GM12878 (cell line): ENCODE measurements at regions not wholly inside any gene's neighbourhood (a gene's known extent, or its start where the extent isn't known, plus 50 kb on each side); places are given as distances from the start of the nearest gene placed in this dataset.
A peak's percentile ranks its signal among the peaks of the same experiment; 100 is the strongest.

ENCODE experiments used
- ASH2L ChIP-seq: fragments of 300-600, 200-600 bp; sonication (generic); IDR thresholded peaks from 2 replicates; pipeline ENCODE4 v1.6.1; 2017; ENCODE audit warnings: low read depth, mild to moderate bottlenecking, borderline replicate concordance
- CEBPB ChIP-seq, 2 experiments: fragments of 150-350 bp in 1 of 2; IDR thresholded peaks; 2 replicates each; pipeline ENCODE4 v1.6.1; 2012 to 2014; ENCODE audit warnings: low read depth in 2 of 2, low read length in 2 of 2, borderline replicate concordance in 1 of 2, inconsistent platforms in 1 of 2
- CHD2 ChIP-seq: IDR thresholded peaks from 2 replicates; pipeline ENCODE4 v1.6.1; 2011; ENCODE audit warnings: low read depth, low read length, improper control_type of control experiment, borderline replicate concordance
- CREM ChIP-seq: IDR thresholded peaks from 2 replicates; pipeline ENCODE4 v1.6.1; 2014; ENCODE audit warnings: antibody characterized with exemption, low read depth
- EZH2 ChIP-seq: IDR thresholded peaks from 2 replicates; pipeline ENCODE4 v1.6.1; 2012; ENCODE audit warnings: low read depth, mild to moderate bottlenecking, control low read depth, inconsistent platforms, low read length, borderline replicate concordance; ENCODE audit not compliant: control insufficient read depth
- KDM1A ChIP-seq: fragments of 200-600 bp; sonication (generic); IDR thresholded peaks from 2 replicates; pipeline ENCODE4 v1.6.1; 2016; ENCODE audit warnings: borderline replicate concordance
- LARP7 ChIP-seq: fragments of 450-650 bp; IDR thresholded peaks from 2 replicates; pipeline ENCODE4 v1.6.1; 2017; ENCODE audit warnings: mild to moderate bottlenecking
- MEF2B ChIP-seq: fragments of 450-650 bp; IDR thresholded peaks from 2 replicates; pipeline ENCODE4 v1.6.1; 2018; ENCODE audit warnings: mild to moderate bottlenecking, moderate library complexity; ENCODE audit not compliant: partially characterized antibody, poor library complexity, severe bottlenecking
- MTA3 ChIP-seq: IDR thresholded peaks from 2 replicates; pipeline ENCODE4 v1.6.1; 2012; ENCODE audit warnings: low read length, inconsistent platforms, borderline replicate concordance
- POU2F2 ChIP-seq: IDR thresholded peaks from 3 replicates; pipeline ENCODE4 v1.6.1; 2011; ENCODE audit warnings: low read depth, mild to moderate bottlenecking, low read length, borderline replicate concordance
- RB1 ChIP-seq: fragments of 450-650 bp; formaldehyde crosslinking; IDR thresholded peaks from 2 replicates; pipeline ENCODE4 v1.6.1; 2017; ENCODE audit warnings: mild to moderate bottlenecking, borderline replicate concordance
- RELA ChIP-seq: fragments of 450-650 bp; IDR thresholded peaks from 2 replicates; pipeline ENCODE4 v1.8.0; 2014; ENCODE audit warnings: borderline replicate concordance; ENCODE audit not compliant: partially characterized antibody
- SUPT20H ChIP-seq: IDR thresholded peaks from 2 replicates; pipeline ENCODE4 v1.6.1; 2011; ENCODE audit warnings: low read depth, mild to moderate bottlenecking, low read length, moderate library complexity, borderline replicate concordance; ENCODE audit not compliant: control insufficient read depth
- TARDBP ChIP-seq: IDR thresholded peaks from 2 replicates; pipeline ENCODE4 v1.6.1; 2016; ENCODE audit warnings: borderline replicate concordance
- YY1 ChIP-seq: IDR thresholded peaks from 2 replicates; pipeline ENCODE4 v1.6.1; 2011; ENCODE audit warnings: low read depth, mild to moderate bottlenecking, low read length
- ZNF24 ChIP-seq: fragments of 450-650 bp; IDR thresholded peaks from 2 replicates; pipeline ENCODE4 v1.6.1; 2017; ENCODE audit warnings: antibody characterized with exemption, mild to moderate bottlenecking
- TF ChIP-seq, protein P1 (sequence below): fragments of 450-650 bp; formaldehyde crosslinking; IDR thresholded peaks from 2 replicates; pipeline ENCODE4 v1.5.0; 2022; ENCODE audit warnings: mild to moderate bottlenecking, missing genetic modification characterization
- TF ChIP-seq, protein P2 (sequence below): IDR thresholded peaks from 2 replicates; pipeline ENCODE4 v1.6.1; 2012; ENCODE audit warnings: low read depth, low read length, improper control_type of control experiment
- TF ChIP-seq, protein P3 (sequence below): fragments of 450-650 bp; IDR thresholded peaks from 2 replicates; pipeline ENCODE4 v1.6.1; 2018; ENCODE audit warnings: borderline replicate concordance, mild to moderate bottlenecking; ENCODE audit not compliant: partially characterized antibody
- TF ChIP-seq, protein P4 (sequence below): fragments of 150-350 bp; IDR thresholded peaks from 2 replicates; pipeline ENCODE4 v1.6.1; 2016; ENCODE audit warnings: low read depth, low read length

DNA sequence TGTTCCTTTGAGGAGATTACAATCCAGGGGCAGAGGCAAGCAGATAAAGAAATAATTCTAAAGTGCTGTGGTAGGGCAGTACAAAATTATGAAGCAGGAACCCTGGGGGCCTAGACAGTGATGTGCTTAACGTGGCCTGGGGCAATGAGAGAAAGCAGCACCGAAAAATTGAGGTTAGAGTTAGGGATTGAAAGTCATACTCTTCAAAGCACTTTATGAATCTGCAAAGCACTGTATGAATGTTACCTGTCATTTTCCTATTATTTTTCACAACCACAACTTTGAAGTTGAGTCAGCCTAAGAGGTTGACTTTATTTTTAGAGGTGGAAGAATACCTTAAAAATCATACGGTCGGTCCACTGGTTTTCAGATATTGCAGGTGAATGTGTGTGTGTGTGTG, 183.4 kb upstream of the NFIA start (continued):
- TF ChIP-seq, protein P1, sequence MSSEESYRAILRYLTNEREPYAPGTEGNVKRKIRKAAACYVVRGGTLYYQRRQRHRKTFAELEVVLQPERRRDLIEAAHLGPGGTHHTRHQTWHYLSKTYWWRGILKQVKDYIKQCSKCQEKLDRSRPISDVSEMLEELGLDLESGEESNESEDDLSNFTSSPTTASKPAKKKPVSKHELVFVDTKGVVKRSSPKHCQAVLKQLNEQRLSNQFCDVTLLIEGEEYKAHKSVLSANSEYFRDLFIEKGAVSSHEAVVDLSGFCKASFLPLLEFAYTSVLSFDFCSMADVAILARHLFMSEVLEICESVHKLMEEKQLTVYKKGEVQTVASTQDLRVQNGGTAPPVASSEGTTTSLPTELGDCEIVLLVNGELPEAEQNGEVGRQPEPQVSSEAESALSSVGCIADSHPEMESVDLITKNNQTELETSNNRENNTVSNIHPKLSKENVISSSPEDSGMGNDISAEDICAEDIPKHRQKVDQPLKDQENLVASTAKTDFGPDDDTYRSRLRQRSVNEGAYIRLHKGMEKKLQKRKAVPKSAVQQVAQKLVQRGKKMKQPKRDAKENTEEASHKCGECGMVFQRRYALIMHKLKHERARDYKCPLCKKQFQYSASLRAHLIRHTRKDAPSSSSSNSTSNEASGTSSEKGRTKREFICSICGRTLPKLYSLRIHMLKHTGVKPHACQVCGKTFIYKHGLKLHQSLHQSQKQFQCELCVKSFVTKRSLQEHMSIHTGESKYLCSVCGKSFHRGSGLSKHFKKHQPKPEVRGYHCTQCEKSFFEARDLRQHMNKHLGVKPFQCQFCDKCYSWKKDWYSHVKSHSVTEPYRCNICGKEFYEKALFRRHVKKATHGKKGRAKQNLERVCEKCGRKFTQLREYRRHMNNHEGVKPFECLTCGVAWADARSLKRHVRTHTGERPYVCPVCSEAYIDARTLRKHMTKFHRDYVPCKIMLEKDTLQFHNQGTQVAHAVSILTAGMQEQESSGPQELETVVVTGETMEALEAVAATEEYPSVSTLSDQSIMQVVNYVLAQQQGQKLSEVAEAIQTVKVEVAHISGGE (CRISPR knock-in tag) = no peak
- TF ChIP-seq TARDBP (no peak), KDM1A (no peak), CREM (no peak), EZH2 (no peak), ASH2L (no peak), SUPT20H (no peak), RB1 (no peak), YY1 (no peak), ZNF24 (no peak), RELA (no peak), MTA3 (no peak), CHD2 (no peak), CEBPB (IDR thresholded peaks at IDR 0.05; ENCODE audit: borderline replicate concordance in 1 of 2, low read depth in 2 of 2, low read length in 2 of 2) (peak in 1 of 2 experiments; percentile 72; a peak in 1 of 4 replicates), MEF2B (peak; percentile 71), LARP7 (no peak), POU2F2 (no peak)
- TF ChIP-seq, protein P2, sequence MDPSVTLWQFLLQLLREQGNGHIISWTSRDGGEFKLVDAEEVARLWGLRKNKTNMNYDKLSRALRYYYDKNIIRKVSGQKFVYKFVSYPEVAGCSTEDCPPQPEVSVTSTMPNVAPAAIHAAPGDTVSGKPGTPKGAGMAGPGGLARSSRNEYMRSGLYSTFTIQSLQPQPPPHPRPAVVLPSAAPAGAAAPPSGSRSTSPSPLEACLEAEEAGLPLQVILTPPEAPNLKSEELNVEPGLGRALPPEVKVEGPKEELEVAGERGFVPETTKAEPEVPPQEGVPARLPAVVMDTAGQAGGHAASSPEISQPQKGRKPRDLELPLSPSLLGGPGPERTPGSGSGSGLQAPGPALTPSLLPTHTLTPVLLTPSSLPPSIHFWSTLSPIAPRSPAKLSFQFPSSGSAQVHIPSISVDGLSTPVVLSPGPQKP = no peak
- TF ChIP-seq, protein P3, sequence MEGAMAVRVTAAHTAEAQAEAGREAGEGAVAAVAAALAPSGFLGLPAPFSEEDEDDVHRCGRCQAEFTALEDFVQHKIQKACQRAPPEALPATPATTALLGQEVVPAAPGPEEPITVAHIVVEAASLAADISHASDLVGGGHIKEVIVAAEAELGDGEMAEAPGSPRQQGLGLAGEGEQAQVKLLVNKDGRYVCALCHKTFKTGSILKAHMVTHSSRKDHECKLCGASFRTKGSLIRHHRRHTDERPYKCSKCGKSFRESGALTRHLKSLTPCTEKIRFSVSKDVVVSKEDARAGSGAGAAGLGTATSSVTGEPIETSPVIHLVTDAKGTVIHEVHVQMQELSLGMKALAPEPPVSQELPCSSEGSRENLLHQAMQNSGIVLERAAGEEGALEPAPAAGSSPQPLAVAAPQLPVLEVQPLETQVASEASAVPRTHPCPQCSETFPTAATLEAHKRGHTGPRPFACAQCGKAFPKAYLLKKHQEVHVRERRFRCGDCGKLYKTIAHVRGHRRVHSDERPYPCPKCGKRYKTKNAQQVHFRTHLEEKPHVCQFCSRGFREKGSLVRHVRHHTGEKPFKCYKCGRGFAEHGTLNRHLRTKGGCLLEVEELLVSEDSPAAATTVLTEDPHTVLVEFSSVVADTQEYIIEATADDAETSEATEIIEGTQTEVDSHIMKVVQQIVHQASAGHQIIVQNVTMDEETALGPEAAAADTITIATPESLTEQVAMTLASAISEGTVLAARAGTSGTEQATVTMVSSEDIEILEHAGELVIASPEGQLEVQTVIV = no peak
- TF ChIP-seq, protein P4, sequence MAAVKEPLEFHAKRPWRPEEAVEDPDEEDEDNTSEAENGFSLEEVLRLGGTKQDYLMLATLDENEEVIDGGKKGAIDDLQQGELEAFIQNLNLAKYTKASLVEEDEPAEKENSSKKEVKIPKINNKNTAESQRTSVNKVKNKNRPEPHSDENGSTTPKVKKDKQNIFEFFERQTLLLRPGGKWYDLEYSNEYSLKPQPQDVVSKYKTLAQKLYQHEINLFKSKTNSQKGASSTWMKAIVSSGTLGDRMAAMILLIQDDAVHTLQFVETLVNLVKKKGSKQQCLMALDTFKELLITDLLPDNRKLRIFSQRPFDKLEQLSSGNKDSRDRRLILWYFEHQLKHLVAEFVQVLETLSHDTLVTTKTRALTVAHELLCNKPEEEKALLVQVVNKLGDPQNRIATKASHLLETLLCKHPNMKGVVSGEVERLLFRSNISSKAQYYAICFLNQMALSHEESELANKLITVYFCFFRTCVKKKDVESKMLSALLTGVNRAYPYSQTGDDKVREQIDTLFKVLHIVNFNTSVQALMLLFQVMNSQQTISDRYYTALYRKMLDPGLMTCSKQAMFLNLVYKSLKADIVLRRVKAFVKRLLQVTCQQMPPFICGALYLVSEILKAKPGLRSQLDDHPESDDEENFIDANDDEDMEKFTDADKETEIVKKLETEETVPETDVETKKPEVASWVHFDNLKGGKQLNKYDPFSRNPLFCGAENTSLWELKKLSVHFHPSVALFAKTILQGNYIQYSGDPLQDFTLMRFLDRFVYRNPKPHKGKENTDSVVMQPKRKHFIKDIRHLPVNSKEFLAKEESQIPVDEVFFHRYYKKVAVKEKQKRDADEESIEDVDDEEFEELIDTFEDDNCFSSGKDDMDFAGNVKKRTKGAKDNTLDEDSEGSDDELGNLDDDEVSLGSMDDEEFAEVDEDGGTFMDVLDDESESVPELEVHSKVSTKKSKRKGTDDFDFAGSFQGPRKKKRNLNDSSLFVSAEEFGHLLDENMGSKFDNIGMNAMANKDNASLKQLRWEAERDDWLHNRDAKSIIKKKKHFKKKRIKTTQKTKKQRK = no peak
